ENCODE measurements at regions not wholly inside any gene's neighbourhood (a gene's known extent, or its start where the extent isn't known, plus 50 kb on each side); places are given as distances from the start of the nearest gene placed in this dataset.

- TF ChIP-seq CTCF (IDR thresholded peaks at IDR 0.05; ENCODE audit: low read length) = no peak
- no peak for TF ChIP-seq EZH2 (IDR thresholded peaks at IDR 0.05; ENCODE audit: borderline replicate concordance, low read length)
These were observed 144.0 kb downstream of the HS3ST3B1 start for GRCh38 chr17:14444915-14445314.
